ENCODE measurements at regions not wholly inside any gene's neighbourhood (a gene's known extent, or its start where the extent isn't known, plus 50 kb on each side); places are given as distances from the start of the nearest gene placed in this dataset.

GRCh38 chr16:13543850-13544249 lies 376.1 kb upstream of the ERCC4 start:
- ATAC-seq: no peak
- no peak for DNase-seq (ENCODE audit: low spot score)

DNA sequence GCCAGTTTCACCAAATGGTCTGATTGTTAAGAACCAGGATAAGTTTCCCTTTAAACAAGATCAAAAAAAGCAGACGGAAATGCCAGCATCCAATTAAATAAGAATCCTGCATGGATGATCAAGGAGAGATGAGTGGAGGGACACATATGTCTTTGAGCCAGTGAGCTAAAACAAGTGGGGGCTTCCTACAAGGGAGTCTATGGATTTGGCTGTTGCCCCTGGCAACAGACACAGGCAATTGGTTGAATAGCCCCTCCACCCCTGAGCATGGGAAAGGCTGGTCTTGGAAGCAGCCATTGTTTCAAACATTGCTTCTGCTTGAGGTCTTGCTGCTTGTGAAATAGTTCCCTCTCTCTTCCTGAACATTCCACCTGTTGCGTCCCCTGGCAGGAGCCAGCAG lies 374.7 kb upstream of the ERCC4 start:
- no peak for DNase-seq (ENCODE audit: low spot score)
- no peak for ATAC-seq

DNA sequence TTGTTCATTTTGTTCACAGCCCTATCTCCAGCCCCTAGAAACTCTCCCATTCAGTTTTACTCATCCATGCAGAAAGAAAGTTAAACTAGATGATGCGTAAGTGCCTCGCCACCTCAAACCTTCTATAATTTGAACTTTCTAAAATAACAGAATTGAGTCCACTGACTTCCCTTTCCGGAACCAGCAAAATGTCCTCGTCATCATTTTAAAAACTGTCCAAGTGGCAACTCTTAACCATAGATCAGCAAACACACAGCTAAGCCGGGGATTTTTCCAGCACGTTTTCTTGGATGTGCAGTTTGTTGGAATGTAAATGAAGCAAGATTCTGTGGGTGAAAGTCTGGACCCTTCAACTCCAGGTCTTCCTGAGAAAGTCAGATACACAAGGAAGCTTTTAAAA lies 369.7 kb upstream of the ERCC4 start:
- ATAC-seq: no peak
- no peak for DNase-seq (ENCODE audit: low spot score)

GRCh38 chr16:13552062-13552959 lies 367.6 kb upstream of the ERCC4 start:
- DNase-seq (ENCODE audit: low spot score) (no peak), ATAC-seq (no peak)

GRCh38 chr16:13552960-13553257 lies 367.0 kb upstream of the ERCC4 start:
- DNase-seq (ENCODE audit: low spot score) (no peak), ATAC-seq (no peak)

GRCh38 chr16:13553453-13553985 lies 366.4 kb upstream of the ERCC4 start:
- DNase-seq (ENCODE audit: low spot score): no peak
- no peak for ATAC-seq

- DNase-seq (ENCODE audit: low spot score): no peak
- ATAC-seq: no peak
These were observed 365.9 kb upstream of the ERCC4 start for GRCh38 chr16:13554005-13554404.

DNA sequence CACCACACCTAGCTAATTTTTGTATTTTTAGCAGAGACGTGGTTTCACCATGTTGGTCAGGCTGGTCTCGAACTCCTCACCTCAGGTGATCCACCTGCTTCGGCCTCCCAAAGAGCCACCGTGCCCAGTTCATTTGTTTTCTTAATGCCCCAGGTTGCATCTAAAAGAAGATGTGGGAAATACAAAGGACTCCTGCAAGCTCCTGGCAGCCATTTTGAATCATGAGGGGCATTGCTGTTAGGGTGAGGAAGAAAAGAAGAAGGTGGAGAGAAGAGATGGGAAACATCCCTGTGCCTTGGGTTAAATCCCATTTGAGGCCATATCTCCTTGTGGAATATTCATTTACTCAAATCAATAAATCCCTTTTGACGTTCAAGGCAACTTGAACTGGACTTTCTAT lies 365.3 kb upstream of the ERCC4 start:
- DNase-seq (ENCODE audit: low spot score) (no peak), ATAC-seq (no peak)

- DNase-seq (ENCODE audit: low spot score): no peak
- no peak for ATAC-seq
These were observed 362.5 kb upstream of the ERCC4 start for GRCh38 chr16:13557418-13557817.

DNA sequence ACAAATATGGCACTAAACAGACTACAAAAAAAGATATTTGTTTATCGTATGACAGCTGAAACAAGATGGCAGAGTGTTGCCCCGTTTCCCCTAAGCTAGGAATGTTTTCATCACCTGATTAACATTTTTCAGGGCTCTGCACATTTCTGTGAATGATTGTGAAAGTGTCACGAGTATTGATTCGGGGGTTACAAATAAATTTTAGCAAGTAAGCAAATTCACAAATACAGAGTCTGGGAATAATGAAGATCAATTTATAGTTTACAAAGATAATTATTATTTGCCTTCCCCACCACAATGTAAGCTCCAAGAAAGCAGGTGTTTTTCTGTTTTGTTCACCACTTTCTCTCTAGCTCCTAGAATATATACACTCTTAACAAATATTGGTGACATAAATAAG lies 361.2 kb upstream of the ERCC4 start:
- DNase-seq (ENCODE audit: low spot score) (no peak), ATAC-seq (no peak)

DNA sequence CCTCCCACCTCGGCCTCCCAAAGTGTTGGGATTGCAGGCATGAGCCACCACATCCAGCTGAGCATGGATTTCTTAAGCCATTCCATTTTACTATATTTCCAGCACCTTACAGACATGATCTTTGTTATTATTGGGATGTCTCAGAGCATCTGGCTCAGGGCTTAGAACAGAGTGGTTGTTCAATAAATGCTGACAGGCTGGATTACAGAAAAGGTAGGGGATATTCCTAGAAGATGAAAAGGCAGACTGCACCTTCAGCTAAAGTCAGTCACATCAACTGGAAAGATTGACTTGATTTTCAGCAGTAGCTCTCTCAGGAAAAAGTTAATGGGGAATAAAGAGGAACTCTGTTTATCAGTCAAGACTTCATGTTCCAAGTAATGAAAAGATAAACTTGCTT lies 360.3 kb upstream of the ERCC4 start:
- no peak for DNase-seq (ENCODE audit: low spot score)

GRCh38 chr16:13560151-13560550 lies 359.8 kb upstream of the ERCC4 start:
- no peak for ATAC-seq
- DNase-seq (ENCODE audit: low spot score): no peak

More for the DNA sequence above, 360.3 kb upstream of the ERCC4 start:
- no peak for ATAC-seq

DNA sequence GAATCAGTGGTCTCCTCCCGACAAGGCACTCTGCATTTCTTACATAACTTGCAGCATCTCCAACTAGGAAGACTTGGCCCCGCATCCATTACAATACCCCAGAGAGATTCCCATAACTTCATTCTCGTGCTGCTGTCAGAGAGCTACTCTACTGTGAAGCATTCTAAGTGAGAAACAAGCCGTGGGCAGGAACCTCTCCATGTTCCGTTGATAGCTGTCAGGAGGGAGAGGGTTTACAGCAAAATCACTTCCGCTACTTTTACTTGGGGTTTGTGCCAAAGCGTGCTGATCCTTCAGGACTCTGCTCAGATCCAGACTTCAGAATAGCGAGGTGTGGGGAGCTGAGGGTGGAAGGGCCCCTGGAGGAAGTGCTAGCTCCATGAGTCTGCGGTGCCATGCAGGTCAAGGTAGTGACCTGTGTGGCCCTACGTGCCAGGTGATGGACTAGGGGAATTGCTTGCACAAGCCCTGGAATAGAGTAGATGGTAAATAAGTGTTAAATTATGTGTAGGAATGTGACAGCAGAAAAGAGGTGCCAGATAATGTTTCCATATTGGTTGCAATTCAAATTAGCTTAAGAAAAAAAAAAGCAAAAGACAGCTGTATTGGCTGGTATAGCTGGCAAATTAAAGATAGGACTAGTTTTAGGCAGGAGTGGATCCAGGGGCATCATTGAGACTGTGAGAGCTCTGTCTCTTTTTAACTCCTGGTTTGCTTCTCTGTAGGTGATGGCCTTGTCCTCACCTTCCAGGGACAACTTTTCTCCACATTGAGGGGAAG lies 358.5 kb upstream of the ERCC4 start:
- DNase-seq (ENCODE audit: low spot score) (no peak), ATAC-seq (no peak)

DNA sequence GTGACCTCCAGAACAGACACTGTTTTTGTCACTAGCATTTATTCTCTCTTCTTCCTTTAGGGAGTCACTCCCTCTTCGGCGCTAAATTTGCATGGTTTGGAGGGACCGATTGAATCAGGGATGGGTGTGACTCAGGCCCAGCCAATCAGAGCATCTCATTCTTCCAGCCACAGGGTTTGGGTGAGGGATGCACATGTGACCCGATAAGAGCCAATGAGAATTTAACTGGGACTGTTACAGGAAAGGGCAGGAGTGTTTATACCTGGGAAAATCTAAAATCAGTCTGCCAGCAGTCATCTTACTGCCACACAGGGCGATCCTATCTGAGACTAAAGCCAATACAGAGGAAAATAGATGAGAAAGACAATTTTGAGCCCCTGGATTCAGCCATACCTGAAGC lies 351.2 kb upstream of the ERCC4 start:
- ATAC-seq: no peak

DNA sequence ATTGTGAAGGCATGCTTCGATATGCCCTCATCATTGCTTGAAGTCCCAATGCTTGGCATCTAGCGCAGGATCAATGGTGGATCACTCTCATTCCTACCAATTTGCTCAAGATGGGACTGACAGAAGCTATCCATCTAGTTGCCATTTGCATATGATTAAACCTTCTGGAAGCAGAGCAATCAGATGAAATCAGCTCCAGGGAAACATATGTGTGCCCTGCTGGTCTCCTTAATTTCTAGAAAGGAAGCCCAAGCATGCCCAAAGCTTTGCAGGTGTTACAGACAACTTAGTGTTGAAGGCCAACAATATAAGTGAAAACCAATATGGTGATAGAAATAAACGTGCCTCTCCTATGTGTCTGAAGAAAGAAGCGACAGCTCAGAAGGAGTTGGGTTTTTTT lies 350.0 kb upstream of the ERCC4 start:
- no peak for DNase-seq (ENCODE audit: low spot score)
- ATAC-seq: no peak

More for the DNA sequence above, 351.2 kb upstream of the ERCC4 start:
- no peak for DNase-seq (ENCODE audit: low spot score)

- DNase-seq (ENCODE audit: low spot score): no peak
These were observed 348.9 kb upstream of the ERCC4 start for GRCh38 chr16:13571036-13571435.

GRCh38 chr16:13573903-13574302 lies 346.1 kb upstream of the ERCC4 start:
- DNase-seq (ENCODE audit: low spot score) (no peak), ATAC-seq (no peak)

More at GRCh38 chr16:13571036-13571435, 348.9 kb upstream of the ERCC4 start:
- no peak for ATAC-seq

DNA sequence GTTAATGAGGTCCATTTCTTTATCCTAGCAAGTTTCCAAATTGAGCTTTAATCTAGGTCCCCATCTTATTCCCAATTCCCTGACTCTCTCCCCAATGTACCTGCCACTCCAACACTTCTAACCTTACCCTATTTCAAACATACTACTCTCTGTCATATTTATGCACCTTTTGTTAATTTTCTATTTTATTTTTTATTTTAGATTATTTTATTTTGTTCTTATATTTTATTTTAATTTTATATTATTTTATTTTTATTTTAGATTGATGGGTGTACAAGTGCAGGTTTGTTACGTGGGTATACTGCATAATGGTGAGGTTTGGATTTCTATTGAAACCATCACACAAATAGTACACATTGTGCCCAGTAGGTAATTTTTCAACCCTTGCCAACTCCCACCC lies 333.9 kb upstream of the ERCC4 start:
- ATAC-seq: no peak
- DNase-seq (ENCODE audit: low spot score): no peak

DNA sequence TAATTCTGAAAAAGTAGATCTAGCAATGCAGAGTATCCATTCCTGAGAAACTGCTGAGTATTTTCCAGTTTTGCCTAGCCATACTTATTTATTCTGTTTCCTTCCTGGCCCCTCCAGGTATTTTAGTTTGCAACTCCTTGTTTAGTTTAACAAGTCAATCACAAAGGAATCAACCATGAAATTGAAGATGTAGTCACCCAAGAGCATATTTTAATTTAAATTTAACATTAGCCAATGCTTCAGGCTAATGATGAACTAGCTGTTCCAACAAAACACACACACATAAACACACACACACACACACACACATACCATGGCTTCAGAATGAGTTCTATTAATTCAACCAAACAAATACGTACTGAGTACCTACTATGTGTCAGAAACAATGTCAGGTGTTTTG lies 332.8 kb upstream of the ERCC4 start:
- ATAC-seq: no peak
- no peak for DNase-seq (ENCODE audit: low spot score)

DNA sequence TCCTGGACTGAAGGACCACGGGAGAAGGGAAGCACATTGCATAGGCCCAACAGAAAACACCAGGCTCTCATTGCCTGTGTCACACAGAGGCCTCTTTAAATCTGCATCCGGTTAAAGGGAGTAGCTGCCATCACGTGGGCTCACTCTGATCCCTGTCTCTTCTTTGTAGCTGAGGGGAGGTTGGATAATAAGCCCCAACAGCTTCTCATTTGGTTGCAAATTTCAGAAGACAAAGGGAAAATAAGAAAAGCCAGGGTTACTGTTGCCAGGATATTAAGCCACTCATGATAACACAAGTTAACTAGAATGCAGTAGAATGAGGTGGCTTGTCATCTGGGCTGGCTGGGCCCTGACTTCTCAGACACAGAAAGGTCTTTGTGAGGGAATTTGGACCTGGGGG lies 325.1 kb upstream of the ERCC4 start:
- DNase-seq (ENCODE audit: low spot score) (no peak), ATAC-seq (no peak)

DNA sequence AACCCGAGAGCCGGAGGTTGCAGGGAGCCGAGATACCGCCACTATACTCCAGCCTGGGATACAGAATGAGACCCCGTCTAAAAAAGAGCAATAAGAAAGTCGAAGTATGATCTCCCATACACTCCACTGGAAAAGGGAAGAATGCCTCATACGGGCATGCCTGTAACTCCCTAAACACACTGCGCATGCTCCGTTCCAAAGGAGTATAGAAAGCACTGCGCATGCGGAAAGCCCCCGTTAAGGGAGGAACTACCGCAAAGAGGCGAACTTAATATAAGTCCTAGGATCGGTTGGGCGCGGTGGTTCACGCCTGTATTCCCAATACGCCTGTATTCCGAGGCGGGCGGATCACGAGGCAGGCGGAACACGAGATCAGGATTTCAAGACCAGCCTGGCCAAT lies 313.1 kb upstream of the ERCC4 start:
- DNase-seq (ENCODE audit: low spot score): no peak
- no peak for ATAC-seq

DNA sequence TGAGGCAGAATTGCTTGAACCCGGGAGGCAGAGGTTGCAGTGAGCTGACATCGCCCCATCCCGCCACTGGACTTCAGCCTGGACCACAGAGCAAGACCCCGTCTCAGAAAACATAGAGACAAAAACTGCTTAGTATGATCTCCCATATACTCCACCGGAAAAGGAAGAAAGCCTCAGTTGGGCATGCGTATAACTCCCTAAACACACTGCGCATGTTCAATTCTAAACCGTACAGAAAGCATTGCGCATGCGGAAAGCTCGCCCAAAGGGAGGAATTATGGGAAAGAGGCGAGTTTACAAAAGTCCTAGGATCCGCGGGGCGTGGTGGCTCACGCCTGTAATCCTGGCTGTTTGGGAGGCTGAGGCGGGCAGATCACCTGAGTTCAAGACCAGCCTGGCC lies 312.7 kb upstream of the ERCC4 start:
- ATAC-seq: no peak

More for the DNA sequence above, 312.7 kb upstream of the ERCC4 start:
- no peak for DNase-seq (ENCODE audit: low spot score)

All from left lobe of liver (tissue), 2 donors.